ENCODE measurements at regions not wholly inside any gene's neighbourhood (a gene's known extent, or its start where the extent isn't known, plus 50 kb on each side); places are given as distances from the start of the nearest gene placed in this dataset.

DNA sequence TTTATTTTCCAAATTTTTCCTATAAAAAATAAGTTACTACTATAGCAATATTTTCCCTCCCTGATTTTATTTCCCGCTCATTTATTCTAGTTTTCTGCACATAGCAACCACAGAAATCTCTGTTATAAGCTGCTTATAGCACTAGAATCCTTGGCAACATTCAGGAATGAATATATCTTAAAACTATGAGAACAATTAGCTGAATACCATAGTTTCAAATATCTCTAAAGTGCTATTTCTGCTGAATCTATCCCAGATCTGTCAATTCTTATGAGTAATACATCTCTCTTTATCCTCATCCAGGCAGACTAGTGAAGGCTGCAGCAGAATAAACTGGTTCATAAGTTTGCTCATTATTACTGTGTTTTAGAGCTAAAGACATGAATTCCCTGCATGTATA, 622.9 kb upstream of the DIPK2B start:
- no peak for DNase-seq
- intact Hi-C loops (cut with DNase I; ENCODE audit: low total_unique reads) = no loop called here
- in situ Hi-C loops (cut with MboI; ENCODE audit: low pct_ligation_motif_present in 1 of 4, low pct_unique_long_range_greater_than_20kb in 1 of 4, low sequenced_read_pairs in 3 of 4) = no loop called here

DNA sequence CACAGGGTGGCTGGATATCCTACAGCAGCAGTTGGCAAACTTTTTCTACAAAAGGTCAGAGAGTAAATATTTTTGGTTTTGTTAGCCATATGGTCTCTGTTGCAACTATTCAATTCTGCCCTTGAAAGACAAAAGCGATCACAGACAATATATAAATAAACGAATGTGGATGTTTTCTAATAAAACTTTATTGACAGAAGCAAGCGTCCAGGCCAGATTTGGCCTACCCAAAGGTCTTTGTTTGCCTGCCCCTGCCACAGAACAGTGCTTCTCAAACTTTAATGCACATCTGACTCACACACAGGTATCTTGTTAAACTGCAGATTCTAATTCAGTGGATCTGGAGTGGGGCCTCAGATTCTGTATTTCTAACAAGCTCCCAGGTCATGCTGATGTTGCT, 621.4 kb upstream of the DIPK2B start:
- H3K36me3 ChIP-seq = no peaks in the 10 kb centered on the region
- H3K4me1 ChIP-seq = no peaks in the 10 kb centered on the region
- in situ Hi-C loops (cut with MboI; ENCODE audit: low pct_ligation_motif_present in 1 of 4, low pct_unique_long_range_greater_than_20kb in 1 of 4, low sequenced_read_pairs in 3 of 4) = no loop called here
- no peak overlapping the region for H3K4me3 ChIP-seq
- H3K9me3 ChIP-seq = no peaks in the 10 kb centered on the region
- intact Hi-C loops (cut with DNase I; ENCODE audit: low total_unique reads) = no loop called here
- no peak overlapping the region for H3K27ac ChIP-seq
- no peak for TF ChIP-seq EP300 (IDR thresholded peaks at IDR 0.05; ENCODE audit: low read depth)
- TF ChIP-seq POLR2A (IDR thresholded peaks at IDR 0.05) = no peak
- no peak for TF ChIP-seq POLR2AphosphoS5 (IDR thresholded peaks at IDR 0.05)
- TF ChIP-seq, protein P1, sequence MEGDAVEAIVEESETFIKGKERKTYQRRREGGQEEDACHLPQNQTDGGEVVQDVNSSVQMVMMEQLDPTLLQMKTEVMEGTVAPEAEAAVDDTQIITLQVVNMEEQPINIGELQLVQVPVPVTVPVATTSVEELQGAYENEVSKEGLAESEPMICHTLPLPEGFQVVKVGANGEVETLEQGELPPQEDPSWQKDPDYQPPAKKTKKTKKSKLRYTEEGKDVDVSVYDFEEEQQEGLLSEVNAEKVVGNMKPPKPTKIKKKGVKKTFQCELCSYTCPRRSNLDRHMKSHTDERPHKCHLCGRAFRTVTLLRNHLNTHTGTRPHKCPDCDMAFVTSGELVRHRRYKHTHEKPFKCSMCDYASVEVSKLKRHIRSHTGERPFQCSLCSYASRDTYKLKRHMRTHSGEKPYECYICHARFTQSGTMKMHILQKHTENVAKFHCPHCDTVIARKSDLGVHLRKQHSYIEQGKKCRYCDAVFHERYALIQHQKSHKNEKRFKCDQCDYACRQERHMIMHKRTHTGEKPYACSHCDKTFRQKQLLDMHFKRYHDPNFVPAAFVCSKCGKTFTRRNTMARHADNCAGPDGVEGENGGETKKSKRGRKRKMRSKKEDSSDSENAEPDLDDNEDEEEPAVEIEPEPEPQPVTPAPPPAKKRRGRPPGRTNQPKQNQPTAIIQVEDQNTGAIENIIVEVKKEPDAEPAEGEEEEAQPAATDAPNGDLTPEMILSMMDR (IDR thresholded peaks at IDR 0.05) = no peak
- 80% methylated on average over 1 to 3 of the region's 3 CpGs for WGBS, 2 donors (ENCODE audit: low coverage in 1 of 2)
- no peaks in the 10 kb centered on the region for H3K27me3 ChIP-seq
- DNase-seq = no peak

More for the DNA sequence above, 622.9 kb upstream of the DIPK2B start:
- no peak for TF ChIP-seq POLR2AphosphoS5 (IDR thresholded peaks at IDR 0.05)
- TF ChIP-seq POLR2A (IDR thresholded peaks at IDR 0.05) = no peak
- no peak for TF ChIP-seq EP300 (IDR thresholded peaks at IDR 0.05; ENCODE audit: low read depth)
- TF ChIP-seq, protein P1 (IDR thresholded peaks at IDR 0.05) = no peak
- H3K36me3 ChIP-seq = no peaks in the 10 kb centered on the region
- no peak overlapping the region for H3K4me3 ChIP-seq
- no peaks in the 10 kb centered on the region for H3K4me1 ChIP-seq
- no peak overlapping the region for H3K27ac ChIP-seq
- WGBS, 2 donors (ENCODE audit: low coverage in 1 of 2) = 78 to 100% methylated on average over 1 of the region's 1 CpG
- no peaks in the 10 kb centered on the region for H3K9me3 ChIP-seq
- H3K27me3 ChIP-seq = no peaks in the 10 kb centered on the region

DNA sequence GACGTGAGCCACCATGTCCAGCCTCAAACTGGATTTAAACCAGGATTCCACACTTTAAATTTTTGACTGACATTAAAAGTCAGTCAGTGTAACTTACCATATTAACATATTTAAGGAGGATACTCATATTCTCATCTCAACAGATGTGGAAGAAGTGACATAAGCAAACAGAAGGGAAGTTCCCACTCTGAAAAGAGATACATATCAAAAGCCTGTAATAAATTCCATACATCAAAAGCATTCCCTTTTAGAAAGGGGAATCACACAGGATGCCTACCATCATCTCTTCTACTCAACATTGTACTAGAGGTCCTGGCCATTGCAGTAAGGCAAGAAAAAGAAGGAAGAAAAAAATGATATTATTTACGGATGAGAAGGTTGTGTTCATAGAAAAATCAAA, 618.2 kb upstream of the DIPK2B start:
- in situ Hi-C loops (cut with MboI; ENCODE audit: low pct_ligation_motif_present in 1 of 4, low pct_unique_long_range_greater_than_20kb in 1 of 4, low sequenced_read_pairs in 3 of 4) = no loop called here
- TF ChIP-seq EP300 (IDR thresholded peaks at IDR 0.05; ENCODE audit: low read depth) = no peak
- TF ChIP-seq POLR2A (IDR thresholded peaks at IDR 0.05) = no peak
- TF ChIP-seq, protein P1 (IDR thresholded peaks at IDR 0.05) = no peak
- no peak for TF ChIP-seq POLR2AphosphoS5 (IDR thresholded peaks at IDR 0.05)
- Histone ChIP-seq H3K9me3 (no peaks in the 10 kb centered on the region), H3K27ac (no peak overlapping the region), H3K4me1 (no peaks in the 10 kb centered on the region), H3K27me3 (no peaks in the 10 kb centered on the region), H3K4me3 (no peak overlapping the region), H3K36me3 (no peaks in the 10 kb centered on the region)
- DNase-seq = no peak
- WGBS, 2 donors (ENCODE audit: low coverage in 1 of 2) = 85 to 100% methylated on average over 1 to 2 of the region's 2 CpGs
- intact Hi-C loops (cut with DNase I; ENCODE audit: low total_unique reads) = no loop called here

DNA sequence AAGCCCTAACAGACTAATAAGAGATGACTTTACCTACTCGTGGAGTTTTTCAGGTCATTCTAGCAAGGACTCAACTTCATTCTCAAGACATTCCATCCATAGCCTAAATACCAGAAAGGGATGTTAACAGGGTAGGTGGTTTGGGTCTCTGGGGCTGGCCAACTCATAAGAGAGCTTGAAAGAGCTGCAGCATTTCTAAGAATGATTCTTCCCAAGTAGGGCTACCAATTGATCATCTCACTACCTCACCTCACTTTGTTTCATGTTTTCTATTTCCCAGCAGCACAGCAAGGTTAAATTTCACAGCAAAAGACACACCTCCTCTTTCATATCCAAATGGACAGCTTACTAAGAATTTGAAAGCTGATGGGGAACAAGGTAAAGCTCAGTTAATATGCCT, 614.8 kb upstream of the DIPK2B start:
- TF ChIP-seq, protein P1 (IDR thresholded peaks at IDR 0.05) = no peak
- TF ChIP-seq EP300 (IDR thresholded peaks at IDR 0.05; ENCODE audit: low read depth) (no peak), POLR2AphosphoS5 (IDR thresholded peaks at IDR 0.05) (no peak), POLR2A (IDR thresholded peaks at IDR 0.05) (no peak)
- intact Hi-C loops (cut with DNase I; ENCODE audit: low total_unique reads) = no loop called here
- 61% methylated on average over 1 of the region's 1 CpG; no CpG with 5 or more reads in 1 of the 2 donors for WGBS, 2 donors (ENCODE audit: low coverage in 1 of 2)

More for the DNA sequence above, 614.8 kb upstream of the DIPK2B start:
- in situ Hi-C loops (cut with MboI; ENCODE audit: low pct_ligation_motif_present in 1 of 4, low pct_unique_long_range_greater_than_20kb in 1 of 4, low sequenced_read_pairs in 3 of 4) = no loop called here
- Histone ChIP-seq H3K4me3 (no peak overlapping the region), H3K36me3 (no peaks in the 10 kb centered on the region), H3K4me1 (no peaks in the 10 kb centered on the region), H3K27ac (no peak overlapping the region), H3K27me3 (no peaks in the 10 kb centered on the region), H3K9me3 (no peaks in the 10 kb centered on the region)
- no peak for DNase-seq

Data from transverse colon (tissue), 4 donors.